ENCODE measurements at regions not wholly inside any gene's neighbourhood (a gene's known extent, or its start where the extent isn't known, plus 50 kb on each side); places are given as distances from the start of the nearest gene placed in this dataset.

- Histone ChIP-seq H3K4me1 (ENCODE audit: insufficient read depth, poor library complexity, severe bottlenecking) (no peaks in the 10 kb centered on the region), H3K27me3 (ENCODE audit: insufficient read depth, poor library complexity, severe bottlenecking) (peaks cover 13% of the 10 kb centered on the region), H3K4me3 (ENCODE audit: severe bottlenecking) (no peak overlapping the region), H3K36me3 (ENCODE audit: low read depth) (no peaks in the 10 kb centered on the region), H3K9me3 (ENCODE audit: severe bottlenecking) (no peaks in the 10 kb centered on the region), H3K27ac (ENCODE audit: poor library complexity, severe bottlenecking) (no peak overlapping the region)
- ATAC-seq (ENCODE audit: low read depth) (no peak), DNase-seq (ENCODE audit: low spot score) (no peak)
- no peak for TF ChIP-seq CTCF (IDR thresholded peaks at IDR 0.05; ENCODE audit: poor library complexity, severe bottlenecking)
Observed at GRCh38 chr17:77569846-77570564, 388.5 kb upstream of the TNRC6C start.

DNA sequence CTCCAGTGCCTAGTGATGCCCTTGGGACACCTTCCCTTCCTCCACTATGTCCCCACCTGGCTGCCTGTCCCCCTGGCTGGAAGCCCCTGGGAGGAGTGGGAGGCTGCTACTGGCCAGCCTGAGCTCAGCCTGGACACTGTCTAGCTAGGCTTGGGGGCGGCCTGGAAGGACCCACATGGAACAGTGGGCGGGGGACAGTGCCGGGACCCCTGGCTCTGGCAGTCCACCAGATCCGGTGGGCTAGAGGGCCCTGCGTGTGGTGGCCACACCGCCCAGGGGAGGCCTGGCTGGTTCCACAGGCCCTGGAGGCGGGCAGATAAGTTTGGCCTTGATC is 388.0 kb upstream of the TNRC6C start:
- Histone ChIP-seq H3K27me3 (ENCODE audit: insufficient read depth, poor library complexity, severe bottlenecking) (peaks cover 13% of the 10 kb centered on the region), H3K27ac (ENCODE audit: poor library complexity, severe bottlenecking) (no peak overlapping the region), H3K4me3 (ENCODE audit: severe bottlenecking) (no peak overlapping the region), H3K36me3 (ENCODE audit: low read depth) (no peaks in the 10 kb centered on the region), H3K9me3 (ENCODE audit: severe bottlenecking) (no peaks in the 10 kb centered on the region), H3K4me1 (ENCODE audit: insufficient read depth, poor library complexity, severe bottlenecking) (no peaks in the 10 kb centered on the region)
- ATAC-seq (ENCODE audit: low read depth): no peak
- no peak for DNase-seq (ENCODE audit: low spot score)
- TF ChIP-seq CTCF (IDR thresholded peaks at IDR 0.05; ENCODE audit: poor library complexity, severe bottlenecking): no peak

DNA sequence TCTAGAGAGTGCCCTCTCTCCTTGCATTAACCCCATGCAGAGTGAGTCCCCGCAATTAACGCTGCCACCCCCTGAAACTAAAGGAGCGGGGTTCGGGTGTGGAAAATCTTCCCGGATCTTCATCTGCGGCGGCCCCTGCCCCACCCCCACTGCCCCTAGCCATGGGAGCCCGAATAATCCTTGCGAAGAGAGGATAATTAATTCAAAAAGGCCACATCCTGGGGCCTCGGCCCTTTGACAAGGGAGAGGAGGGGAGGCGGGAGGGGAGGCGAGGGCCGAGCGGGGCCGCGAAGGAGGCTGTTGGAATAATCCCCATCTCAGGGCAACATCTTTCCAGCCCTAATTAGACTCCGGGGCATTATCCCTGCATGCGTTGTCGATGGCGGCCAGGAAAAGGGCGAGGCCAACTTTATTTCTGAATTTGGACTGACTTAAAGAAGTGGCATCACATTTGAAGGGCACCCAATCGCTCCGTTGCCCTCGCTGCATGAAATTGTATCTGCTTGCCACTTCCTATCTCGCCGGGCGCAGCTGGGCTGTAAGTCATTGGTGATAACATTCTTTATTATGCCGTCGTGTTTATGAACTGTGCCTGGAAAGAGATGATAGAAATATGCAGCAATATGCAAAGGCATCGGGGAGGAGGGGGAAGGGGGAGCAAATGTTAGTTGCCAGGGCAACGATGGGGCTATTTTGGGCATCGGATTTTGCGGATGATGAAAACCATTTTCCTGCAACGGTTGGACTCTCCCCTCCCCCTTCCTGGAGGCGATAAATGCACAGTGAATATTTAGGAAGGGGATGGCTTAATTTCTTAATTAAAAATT is 387.1 kb upstream of the TNRC6C start:
- ATAC-seq (ENCODE audit: low read depth): no peak

DNA sequence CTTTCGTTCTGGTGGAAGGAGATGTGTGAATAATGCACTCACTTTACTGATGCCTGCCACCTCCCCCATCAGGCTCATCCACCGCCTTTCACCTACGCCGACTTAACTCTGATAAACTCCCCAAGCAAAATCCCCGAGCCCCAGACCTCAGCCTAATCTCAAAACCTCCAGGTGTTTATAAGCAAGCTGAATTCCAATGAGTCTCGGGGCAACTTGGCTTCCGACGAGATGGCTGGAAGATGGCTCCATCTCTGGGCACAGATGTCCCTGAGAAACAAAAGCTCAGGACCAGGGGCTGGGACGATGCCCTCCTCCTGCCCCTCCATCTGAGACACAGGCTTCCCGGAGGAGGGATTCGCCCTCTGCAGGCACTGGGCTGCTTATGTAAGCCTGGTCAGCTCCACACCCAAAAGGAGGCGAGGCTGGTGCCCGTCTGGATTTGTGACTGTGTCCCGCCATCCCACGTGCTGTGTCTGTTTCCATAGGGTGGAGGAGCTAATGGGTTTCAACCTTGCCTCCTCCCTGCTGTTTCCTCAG is 386.4 kb upstream of the TNRC6C start:
- DNase-seq (ENCODE audit: low spot score) (no peak), ATAC-seq (ENCODE audit: low read depth) (no peak)
- Histone ChIP-seq H3K36me3 (ENCODE audit: low read depth) (no peaks in the 10 kb centered on the region), H3K27ac (ENCODE audit: poor library complexity, severe bottlenecking) (no peak overlapping the region), H3K4me1 (ENCODE audit: insufficient read depth, poor library complexity, severe bottlenecking) (no peaks in the 10 kb centered on the region), H3K9me3 (ENCODE audit: severe bottlenecking) (no peaks in the 10 kb centered on the region), H3K27me3 (ENCODE audit: insufficient read depth, poor library complexity, severe bottlenecking) (peaks cover 13% of the 10 kb centered on the region), H3K4me3 (ENCODE audit: severe bottlenecking) (no peak overlapping the region)
- TF ChIP-seq CTCF (IDR thresholded peaks at IDR 0.05; ENCODE audit: poor library complexity, severe bottlenecking): no peak

More for the DNA sequence above, 387.1 kb upstream of the TNRC6C start:
- no peaks in the 10 kb centered on the region for H3K9me3 ChIP-seq (ENCODE audit: severe bottlenecking)
- DNase-seq (ENCODE audit: low spot score): no peak
- no peaks in the 10 kb centered on the region for H3K4me1 ChIP-seq (ENCODE audit: insufficient read depth, poor library complexity, severe bottlenecking)
- no peak overlapping the region for H3K27ac ChIP-seq (ENCODE audit: poor library complexity, severe bottlenecking)
- TF ChIP-seq CTCF (IDR thresholded peaks at IDR 0.05; ENCODE audit: poor library complexity, severe bottlenecking): no peak
- no peaks in the 10 kb centered on the region for H3K36me3 ChIP-seq (ENCODE audit: low read depth)
- H3K27me3 ChIP-seq (ENCODE audit: insufficient read depth, poor library complexity, severe bottlenecking): peaks cover 13% of the 10 kb centered on the region
- H3K4me3 ChIP-seq (ENCODE audit: severe bottlenecking): no peak overlapping the region

Measured in RWPE2 (cell line).